A673 (cell line): ENCODE measurements at regions not wholly inside any gene's neighbourhood (a gene's known extent, or its start where the extent isn't known, plus 50 kb on each side); places are given as distances from the start of the nearest gene placed in this dataset.

Source experiments
- BruUV-seq: library from RNA; stranded (reverse); fragments of 400-500 nt; replicated peaks from 2 replicates; lab custom pipeline; 2021; lab: Mats Ljungman, UMichigan
- CTCF ChIA-PET: fragments of 300-600 bp; sonication (Branson Sonifier 250); formaldehyde crosslinking; loops from one replicate; lab custom pipeline; 2022; ENCODE audit warnings: antibody characterized with exemption; lab: Charles Lee
- POLR2A ChIA-PET: fragments of 300-600 bp; sonication (Branson Sonifier 250); formaldehyde crosslinking; loops from one replicate; lab custom pipeline; 2022; ENCODE audit warnings: antibody characterized with exemption; ENCODE audit not compliant: low non-redundant PET; lab: Charles Lee
- DNase-seq: peaks from one replicate; pipeline ENCODE4 v3.0.0-alpha.2; 2015; ENCODE audit warnings: low spot score
- H3K27ac ChIP-seq: fragments of 200-600 bp; sonication (generic); 2 replicates; pipeline ENCODE4 v1.5.1; 2016; ENCODE audit warnings: mixed run types, low read depth, mild to moderate bottlenecking, mixed read lengths, antibody characterized with exemption, low read length; ENCODE audit not compliant: poor library complexity, severe bottlenecking
- H3K27me3 ChIP-seq: fragments of 200-600 bp; sonication (generic); replicated peaks from 2 replicates; pipeline ENCODE4 v1.6.1; 2017; ENCODE audit warnings: mixed run types, low read depth, mild to moderate bottlenecking, mixed read lengths, antibody characterized with exemption, low read length; ENCODE audit not compliant: insufficient read depth, poor library complexity
- H3K36me3 ChIP-seq: fragments of 200-600 bp; sonication (generic); 2 replicates; pipeline ENCODE4 v1.6.1; 2016; ENCODE audit warnings: mixed run types, mild to moderate bottlenecking, mixed read lengths, antibody characterized with exemption, low read length; ENCODE audit not compliant: insufficient read depth, poor library complexity, severe bottlenecking
- H3K4me1 ChIP-seq: fragments of 200-600 bp; sonication (generic); 2 replicates; pipeline ENCODE4 v1.6.1; 2017; ENCODE audit warnings: mixed run types, mild to moderate bottlenecking, mixed read lengths, antibody characterized with exemption, low read length; ENCODE audit not compliant: insufficient read depth, poor library complexity, severe bottlenecking
- H3K4me3 ChIP-seq: fragments of 200-600 bp; sonication (generic); 2 replicates; pipeline ENCODE4 v1.5.1; 2016; ENCODE audit warnings: low read depth, mixed run types, mild to moderate bottlenecking, mixed read lengths, low read length; ENCODE audit not compliant: poor library complexity, severe bottlenecking
- H3K9me3 ChIP-seq: fragments of 200-600 bp; sonication (generic); 2 replicates; pipeline ENCODE4 v1.6.1; 2016; ENCODE audit warnings: mixed run types, low read depth, mild to moderate bottlenecking, mixed read lengths, antibody characterized with exemption, low read length; ENCODE audit not compliant: poor library complexity, severe bottlenecking
- EZH2 ChIP-seq: fragments of 200-600 bp; sonication (generic); IDR thresholded peaks from 2 replicates; pipeline ENCODE4 v1.6.1; 2017; ENCODE audit warnings: borderline replicate concordance, low read depth, mild to moderate bottlenecking, mixed read lengths, antibody characterized with exemption, low read length; ENCODE audit not compliant: poor library complexity, severe bottlenecking
- intact Hi-C: fragments of 100-400 bp; cut with micrococcal nuclease; formaldehyde crosslinking; loops from one replicate; pipeline ENCODE4 v1.10.0; 2022; ENCODE audit not compliant: unreplicated experiment
- TF ChIP-seq, protein P1 (sequence below): fragments of 300-800, 200-600 bp; sonication (generic); conservative IDR thresholded peaks from 2 replicates; pipeline ENCODE4 v1.5.1; 2017; ENCODE audit warnings: low read depth, mild to moderate bottlenecking, antibody characterized with exemption, low read length, moderate library complexity, mixed read lengths

GRCh38 chrX:130995439-130995838 lies 62.7 kb upstream of the ARHGAP36 start:
- H3K27ac ChIP-seq: no peak overlapping the region
- TF ChIP-seq EZH2: no peak
- ChIA-PET CTCF (interaction anchor here (1.5 to 1.7 kb wide), 2 partner anchors 73 to 638 kb away, joined by 4 to 7 read pairs; no protein-coding TSS in a partner anchor), POLR2A (interaction anchor here (0.9 kb wide), 1 partner anchor 681 kb away, joined by 5 read pairs; no protein-coding TSS in a partner anchor)
- no peaks in the 10 kb centered on the region for H3K36me3 ChIP-seq
- no peaks in the 10 kb centered on the region for H3K9me3 ChIP-seq
- no peaks in the 10 kb centered on the region for H3K4me1 ChIP-seq
- intact Hi-C loops: loop anchor here (2.0 kb wide), 1 partner anchor 637 kb away; no protein-coding TSS in a partner anchor
- DNase-seq: no peak
- no peak overlapping the region for H3K4me3 ChIP-seq
- no TSS peak for BruUV-seq
- H3K27me3 ChIP-seq: no peaks in the 10 kb centered on the region

DNA sequence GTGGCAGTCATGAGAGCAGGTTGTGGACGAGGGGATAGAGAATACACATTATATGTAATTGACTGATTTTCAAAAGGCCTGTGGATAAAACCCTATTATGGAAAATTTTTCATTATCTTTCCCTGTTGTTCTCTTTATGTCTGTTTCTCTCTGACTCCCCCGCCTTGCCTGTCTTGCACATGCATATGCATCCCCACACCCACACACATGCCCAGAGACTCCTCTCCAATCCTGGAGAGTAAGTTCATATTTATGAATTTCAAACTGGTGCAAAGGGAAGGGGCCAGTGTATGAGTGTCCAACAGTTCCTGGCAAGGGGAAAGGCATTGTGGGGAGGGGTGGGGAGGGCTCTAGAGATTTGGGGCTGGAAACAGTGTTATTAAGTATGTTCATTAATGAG lies 60.8 kb upstream of the ARHGAP36 start:
- ChIA-PET POLR2A (no interaction called here), CTCF (no interaction called here)
- peak; percentile 5 for DNase-seq
- H3K36me3 ChIP-seq: no peaks in the 10 kb centered on the region
- H3K27ac ChIP-seq: no peak overlapping the region
- no TSS peak for BruUV-seq
- H3K4me1 ChIP-seq: no peaks in the 10 kb centered on the region
- H3K27me3 ChIP-seq: no peaks in the 10 kb centered on the region
- H3K4me3 ChIP-seq: no peak overlapping the region
- no peak for TF ChIP-seq EZH2
- TF ChIP-seq, protein P1, sequence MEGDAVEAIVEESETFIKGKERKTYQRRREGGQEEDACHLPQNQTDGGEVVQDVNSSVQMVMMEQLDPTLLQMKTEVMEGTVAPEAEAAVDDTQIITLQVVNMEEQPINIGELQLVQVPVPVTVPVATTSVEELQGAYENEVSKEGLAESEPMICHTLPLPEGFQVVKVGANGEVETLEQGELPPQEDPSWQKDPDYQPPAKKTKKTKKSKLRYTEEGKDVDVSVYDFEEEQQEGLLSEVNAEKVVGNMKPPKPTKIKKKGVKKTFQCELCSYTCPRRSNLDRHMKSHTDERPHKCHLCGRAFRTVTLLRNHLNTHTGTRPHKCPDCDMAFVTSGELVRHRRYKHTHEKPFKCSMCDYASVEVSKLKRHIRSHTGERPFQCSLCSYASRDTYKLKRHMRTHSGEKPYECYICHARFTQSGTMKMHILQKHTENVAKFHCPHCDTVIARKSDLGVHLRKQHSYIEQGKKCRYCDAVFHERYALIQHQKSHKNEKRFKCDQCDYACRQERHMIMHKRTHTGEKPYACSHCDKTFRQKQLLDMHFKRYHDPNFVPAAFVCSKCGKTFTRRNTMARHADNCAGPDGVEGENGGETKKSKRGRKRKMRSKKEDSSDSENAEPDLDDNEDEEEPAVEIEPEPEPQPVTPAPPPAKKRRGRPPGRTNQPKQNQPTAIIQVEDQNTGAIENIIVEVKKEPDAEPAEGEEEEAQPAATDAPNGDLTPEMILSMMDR: no peak
- no peaks in the 10 kb centered on the region for H3K9me3 ChIP-seq
- intact Hi-C loops: no loop called here

- no peak overlapping the region for H3K4me3 ChIP-seq
- no peaks in the 10 kb centered on the region for H3K27me3 ChIP-seq
- TF ChIP-seq, protein P1: no peak
- no peak for TF ChIP-seq EZH2
- intact Hi-C loops: no loop called here
- H3K36me3 ChIP-seq: no peaks in the 10 kb centered on the region
- ChIA-PET POLR2A (no interaction called here), CTCF (no interaction called here)
- no peaks in the 10 kb centered on the region for H3K4me1 ChIP-seq
- H3K27ac ChIP-seq: no peak overlapping the region
- no TSS peak for BruUV-seq
- no peak for DNase-seq
- no peaks in the 10 kb centered on the region for H3K9me3 ChIP-seq
These were observed 58.8 kb upstream of the ARHGAP36 start for GRCh38 chrX:130999360-130999759.
